CD14-positive monocyte (primary cell): ENCODE measurements at regions not wholly inside any gene's neighbourhood (a gene's known extent, or its start where the extent isn't known, plus 50 kb on each side); places are given as distances from the start of the nearest gene placed in this dataset.

Experiments used
- DNase-seq, 3 donors: peaks; one replicate each; pipeline ENCODE4 v3.0.0-alpha.2; 2011 to 2022
- H2AFZ ChIP-seq: 2 replicates; pipeline ENCODE4 v1.6.0; 2012; ENCODE audit warnings: mild to moderate bottlenecking, low read depth, low read length, inconsistent platforms; ENCODE audit not compliant: insufficient read depth, poor library complexity, severe bottlenecking
- H3K27ac ChIP-seq, 2 donors: 1 replicate in 1 of 2; 2 replicates in 1 of 2; pipeline ENCODE4 v1.5.1; 2012 to 2013; ENCODE audit warnings: low read length in 2 of 2, control low read depth in 1 of 2, inconsistent platforms in 1 of 2, low read depth in 1 of 2, mild to moderate bottlenecking in 1 of 2
- H3K27me3 ChIP-seq, 2 donors: one replicate each; pipeline versions ENCODE4 v1.6.0 to v1.6.1; 2011 to 2013; ENCODE audit warnings: low read length in 2 of 2; ENCODE audit not compliant: control insufficient read depth in 2 of 2, insufficient read depth in 2 of 2
- H3K36me3 ChIP-seq, 2 donors: replicated peaks in 1 of 2; 1 replicate in 1 of 2; 2 replicates in 1 of 2; pipeline versions ENCODE4 v1.5.1 to v1.6.1; 2012 to 2013; ENCODE audit warnings: low read length in 2 of 2, control low read depth in 1 of 2, inconsistent platforms in 1 of 2, mild to moderate bottlenecking in 1 of 2; ENCODE audit not compliant: insufficient read depth in 2 of 2, control insufficient read depth in 1 of 2
- H3K4me1 ChIP-seq, 2 donors: 1 replicate in 1 of 2; 2 replicates in 1 of 2; pipeline versions ENCODE4 v1.5.1 to v1.6.1; 2012 to 2013; ENCODE audit warnings: low read length in 2 of 2, control low read depth in 1 of 2, inconsistent platforms in 1 of 2, mild to moderate bottlenecking in 1 of 2, moderate library complexity in 1 of 2; ENCODE audit not compliant: insufficient read depth in 2 of 2, control insufficient read depth in 1 of 2
- H3K4me2 ChIP-seq: replicated peaks from 2 replicates; pipeline ENCODE3; 2012; ENCODE audit warnings: low read length, moderate library complexity, mild to moderate bottlenecking; ENCODE audit not compliant: poor library complexity, severe bottlenecking; ENCODE audit errors: extremely low read depth
- H3K4me3 ChIP-seq, 3 experiments: fragments of 200-600 bp in 1 of 3; sonication (generic) in 1 of 3; replicated peaks in 1 of 3; 1 replicate in 2 of 3; 2 replicates in 1 of 3; pipeline ENCODE4 v1.5.1; 2011 to 2013; ENCODE audit warnings: low read length in 3 of 3, mild to moderate bottlenecking in 3 of 3, control low read depth in 2 of 3, low read depth in 2 of 3, inconsistent platforms in 1 of 3, moderate library complexity in 1 of 3
- H3K79me2 ChIP-seq: 2 replicates; pipeline ENCODE4 v1.6.0; 2012; ENCODE audit warnings: mild to moderate bottlenecking, control low read depth, inconsistent platforms, low read length, moderate library complexity; ENCODE audit not compliant: insufficient read depth
- H3K9ac ChIP-seq: 2 replicates; pipeline ENCODE4 v1.6.0; 2017; ENCODE audit warnings: low read length, mild to moderate bottlenecking; ENCODE audit not compliant: insufficient read depth, poor library complexity, severe bottlenecking
- H3K9me3 ChIP-seq, 2 donors: replicated peaks in 1 of 2; 1 replicate in 1 of 2; 2 replicates in 1 of 2; pipeline versions ENCODE4 v1.5.1 to v1.6.1; 2012 to 2013; ENCODE audit warnings: low read length in 2 of 2, control low read depth in 1 of 2; ENCODE audit not compliant: control insufficient read depth in 1 of 2, insufficient read depth in 1 of 2
- H4K20me1 ChIP-seq: 2 replicates; pipeline ENCODE4 v1.6.0; 2012; ENCODE audit warnings: mild to moderate bottlenecking, low read length, control low read depth, moderate library complexity; ENCODE audit not compliant: insufficient read depth
- H3K27ac Mint-ChIP-seq, 7 donors: one replicate each; pipeline ENCODE4 v1.8.0; 2020; ENCODE audit warnings: mild to moderate bottlenecking in 7 of 7, mixed read lengths in 7 of 7, moderate library complexity in 6 of 7, inconsistent platforms in 2 of 7
- H3K27me3 Mint-ChIP-seq, 3 donors: one replicate each; pipeline ENCODE4 v1.8.0; 2021 to 2022; ENCODE audit warnings: low read depth in 3 of 3, mild to moderate bottlenecking in 3 of 3, mixed read lengths in 3 of 3, moderate library complexity in 3 of 3, inconsistent platforms in 1 of 3
- H3K36me3 Mint-ChIP-seq, 2 donors: one replicate each; pipeline ENCODE4 v1.8.0; 2020; ENCODE audit warnings: mixed read lengths in 2 of 2, inconsistent platforms in 1 of 2, mild to moderate bottlenecking in 1 of 2
- H3K4me1 Mint-ChIP-seq: one replicate; pipeline ENCODE4 v1.8.0; 2020; ENCODE audit warnings: mild to moderate bottlenecking, mixed read lengths
- H3K4me3 Mint-ChIP-seq, 2 donors: one replicate each; pipeline ENCODE4 v1.8.0; 2020; ENCODE audit warnings: mild to moderate bottlenecking in 2 of 2, mixed read lengths in 2 of 2, moderate library complexity in 1 of 2
- H3K9me3 Mint-ChIP-seq, 7 donors: one replicate each; pipeline ENCODE4 v1.8.0; 2020 to 2022; ENCODE audit warnings: mixed read lengths in 7 of 7, mild to moderate bottlenecking in 6 of 7, moderate library complexity in 6 of 7, inconsistent platforms in 2 of 7
- WGBS: methylation state at CpG from one replicate; pipeline ENCODE4 v1.1.5; 2013; ENCODE audit warnings: missing lambda C conversion rate; ENCODE audit not compliant: insufficient coverage; 5-methylcytosine and 5-hydroxymethylcytosine counted together
- intact Hi-C, 2 donors: fragments of 100-400 bp; cut with micrococcal nuclease; formaldehyde crosslinking; loops; one replicate each; pipeline versions ENCODE4 v1.15.0 to v1.15.1; 2023
- TF ChIP-seq, protein P1 (sequence below): fragments of 200-600 bp; IDR thresholded peaks from one replicate; pipeline ENCODE4 v1.8.0; 2022; ENCODE audit warnings: antibody characterized with exemption, mild to moderate bottlenecking

DNA sequence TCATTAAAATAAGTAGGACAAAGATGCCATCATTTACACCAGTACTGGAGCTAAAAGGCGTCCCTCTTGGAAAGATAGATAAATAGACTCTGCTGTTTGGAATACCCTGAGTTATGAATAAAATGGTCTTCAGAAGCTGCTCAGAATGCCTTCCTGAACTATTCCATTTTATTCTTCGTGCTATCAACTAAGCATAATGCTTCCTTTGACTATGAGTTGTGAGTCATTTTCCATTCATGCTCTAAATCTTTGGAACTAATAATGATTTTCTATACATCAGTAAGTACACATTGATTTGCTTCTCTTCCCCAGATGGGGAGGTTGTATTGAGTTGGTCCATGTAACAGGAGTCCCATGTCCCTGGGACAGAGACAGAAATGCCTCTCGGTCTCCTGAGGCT lies 98.3 kb upstream of the PDE7B start:
- H3K27ac ChIP-seq = no peak overlapping the region
- H3K27ac Mint-ChIP-seq = no peak overlapping the region
- H3K36me3 Mint-ChIP-seq = no peaks in the 10 kb centered on the region
- no peaks in the 10 kb centered on the region for H3K36me3 ChIP-seq
- H3K27me3 Mint-ChIP-seq = no peaks in the 10 kb centered on the region
- no peak overlapping the region for H3K9ac ChIP-seq
- H3K9me3 ChIP-seq = no peaks in the 10 kb centered on the region
- no peak overlapping the region for H3K4me3 Mint-ChIP-seq
- no peaks in the 10 kb centered on the region for H3K4me1 ChIP-seq
- H4K20me1 ChIP-seq = no peaks in the 10 kb centered on the region
- no peaks in the 10 kb centered on the region for H3K4me1 Mint-ChIP-seq
- TF ChIP-seq, protein P1, sequence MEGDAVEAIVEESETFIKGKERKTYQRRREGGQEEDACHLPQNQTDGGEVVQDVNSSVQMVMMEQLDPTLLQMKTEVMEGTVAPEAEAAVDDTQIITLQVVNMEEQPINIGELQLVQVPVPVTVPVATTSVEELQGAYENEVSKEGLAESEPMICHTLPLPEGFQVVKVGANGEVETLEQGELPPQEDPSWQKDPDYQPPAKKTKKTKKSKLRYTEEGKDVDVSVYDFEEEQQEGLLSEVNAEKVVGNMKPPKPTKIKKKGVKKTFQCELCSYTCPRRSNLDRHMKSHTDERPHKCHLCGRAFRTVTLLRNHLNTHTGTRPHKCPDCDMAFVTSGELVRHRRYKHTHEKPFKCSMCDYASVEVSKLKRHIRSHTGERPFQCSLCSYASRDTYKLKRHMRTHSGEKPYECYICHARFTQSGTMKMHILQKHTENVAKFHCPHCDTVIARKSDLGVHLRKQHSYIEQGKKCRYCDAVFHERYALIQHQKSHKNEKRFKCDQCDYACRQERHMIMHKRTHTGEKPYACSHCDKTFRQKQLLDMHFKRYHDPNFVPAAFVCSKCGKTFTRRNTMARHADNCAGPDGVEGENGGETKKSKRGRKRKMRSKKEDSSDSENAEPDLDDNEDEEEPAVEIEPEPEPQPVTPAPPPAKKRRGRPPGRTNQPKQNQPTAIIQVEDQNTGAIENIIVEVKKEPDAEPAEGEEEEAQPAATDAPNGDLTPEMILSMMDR = no peak
- H3K9me3 Mint-ChIP-seq = peaks cover 0 to 8% (median 0%) of the 10 kb centered on the region in 7 donors
- 100% methylated on average over 2 of the region's 3 CpGs for WGBS
- no peak overlapping the region for H2AFZ ChIP-seq
- H3K4me3 ChIP-seq = no peak overlapping the region
- H3K27me3 ChIP-seq = no peaks in the 10 kb centered on the region
- intact Hi-C loops = no loop called here
- DNase-seq = no peak
- no peak overlapping the region for H3K4me2 ChIP-seq
- no peaks in the 10 kb centered on the region for H3K79me2 ChIP-seq

DNA sequence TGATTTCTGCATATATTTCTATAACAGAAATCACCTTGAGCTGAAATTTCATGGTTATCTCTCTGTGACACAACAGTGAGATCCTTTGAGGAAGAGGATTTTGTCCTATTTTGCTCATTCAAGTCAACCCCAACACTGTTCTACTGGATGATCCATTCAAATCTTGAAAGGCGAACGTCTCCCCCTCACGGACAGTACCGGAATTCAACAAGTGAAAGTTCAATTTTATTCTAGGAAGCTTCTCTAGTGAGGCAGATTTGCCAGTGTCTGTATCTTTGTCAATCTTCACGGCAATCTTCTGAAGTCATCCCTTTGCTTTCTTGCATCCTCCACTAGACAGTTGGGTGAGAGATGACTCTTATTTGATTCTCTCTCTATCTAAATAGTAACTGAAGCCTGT lies 91.7 kb upstream of the PDE7B start:
- Histone ChIP-seq H3K27me3 (no peaks in the 10 kb centered on the region), H2AFZ (no peak overlapping the region), H3K9me3 (peaks cover 6 to 19% of the 10 kb centered on the region in 2 donors), H3K9ac (no peak overlapping the region), H3K4me1 (no peaks in the 10 kb centered on the region), H3K27ac (no peak overlapping the region), H3K36me3 (no peaks in the 10 kb centered on the region), H3K4me2 (no peak overlapping the region), H4K20me1 (no peaks in the 10 kb centered on the region), H3K79me2 (no peaks in the 10 kb centered on the region), H3K4me3 (no peak overlapping the region)
- Mint-ChIP-seq H3K27ac (no peak overlapping the region), H3K4me3 (no peak overlapping the region), H3K4me1 (no peaks in the 10 kb centered on the region), H3K27me3 (no peaks in the 10 kb centered on the region), H3K9me3 (peaks cover 7 to 24% (median 19%) of the 10 kb centered on the region in 7 donors), H3K36me3 (no peaks in the 10 kb centered on the region)
- TF ChIP-seq, protein P1 = no peak
- intact Hi-C loops = no loop called here
- no CpG with 5 or more reads among the region's 5 CpGs for WGBS
- DNase-seq = no peak
